GM19238 (cell line): ENCODE measurements at regions not wholly inside any gene's neighbourhood (a gene's known extent, or its start where the extent isn't known, plus 50 kb on each side); places are given as distances from the start of the nearest gene placed in this dataset.

Source experiments
- DNase-seq: peaks from one replicate; pipeline ENCODE4 v3.0.0; 2011; ENCODE audit warnings: low spot score; ENCODE audit not compliant: insufficient read length

DNA sequence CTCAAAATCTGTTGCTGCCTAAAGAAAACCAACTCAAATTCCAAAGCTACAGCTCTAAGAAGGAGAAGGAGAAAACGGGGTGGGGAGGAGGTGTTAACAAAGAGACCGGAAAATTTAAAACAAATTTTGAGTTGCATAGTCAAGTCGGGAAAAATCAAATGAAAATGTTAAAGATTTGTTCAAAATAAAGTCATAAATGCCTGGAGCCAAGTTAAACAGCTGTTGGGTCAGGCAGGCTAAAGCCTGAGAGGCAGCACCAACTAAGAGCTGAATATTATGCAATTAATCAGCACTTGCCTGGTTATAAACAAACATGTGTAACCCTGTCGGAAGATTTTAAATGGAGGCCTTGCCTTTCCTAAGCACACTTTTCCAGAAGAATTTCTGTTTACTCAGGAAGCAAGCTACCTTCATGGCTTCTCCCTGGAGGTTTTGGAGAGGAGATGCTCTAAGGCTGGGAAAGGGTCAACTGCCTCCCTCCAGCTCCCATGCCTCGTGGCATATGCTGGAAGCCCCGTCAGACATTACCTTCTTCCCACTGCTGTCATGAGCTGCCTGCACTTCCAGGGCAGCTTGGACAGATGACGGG is 270.5 kb downstream of the DMRT2 start:
- DNase-seq = no peak

DNA sequence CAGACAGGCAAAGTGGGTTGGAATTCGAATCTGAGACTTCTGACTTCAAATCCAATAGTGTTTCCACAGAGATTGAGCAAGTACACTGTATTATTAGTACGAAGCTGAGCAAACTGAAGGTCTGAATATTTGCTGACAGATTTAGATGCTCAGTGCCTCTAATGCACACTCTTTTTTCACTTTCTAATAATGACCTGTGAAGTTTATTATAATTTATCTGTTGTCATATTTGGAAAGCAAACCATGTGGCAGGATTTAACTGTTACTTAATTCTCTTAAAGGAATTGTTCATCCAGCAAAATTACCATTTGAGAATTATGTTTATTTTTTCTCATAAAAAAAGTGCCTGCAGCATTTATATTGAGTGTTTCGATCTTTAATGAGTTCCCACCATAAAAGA is 277.3 kb downstream of the DMRT2 start:
- no peak for DNase-seq

DNA sequence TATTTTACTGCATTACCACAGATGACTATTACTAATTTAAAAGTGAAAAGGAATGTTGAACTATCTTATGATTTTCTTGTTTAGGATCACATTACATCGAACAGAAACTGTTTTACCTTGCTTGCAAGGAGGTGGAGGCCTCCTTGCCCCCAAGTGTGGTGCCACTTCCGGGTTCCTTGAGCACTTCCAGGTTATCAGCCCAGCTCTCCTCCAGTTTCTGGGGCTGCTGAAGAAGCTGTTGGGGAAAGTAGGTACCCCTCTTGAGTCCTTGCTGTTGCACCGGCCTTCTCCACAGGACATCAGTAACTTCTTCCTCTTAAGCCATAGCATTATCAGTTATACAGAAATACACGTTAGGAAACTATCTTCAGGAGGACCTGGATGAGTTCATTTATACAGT is 278.2 kb downstream of the DMRT2 start:
- no peak for DNase-seq

DNA sequence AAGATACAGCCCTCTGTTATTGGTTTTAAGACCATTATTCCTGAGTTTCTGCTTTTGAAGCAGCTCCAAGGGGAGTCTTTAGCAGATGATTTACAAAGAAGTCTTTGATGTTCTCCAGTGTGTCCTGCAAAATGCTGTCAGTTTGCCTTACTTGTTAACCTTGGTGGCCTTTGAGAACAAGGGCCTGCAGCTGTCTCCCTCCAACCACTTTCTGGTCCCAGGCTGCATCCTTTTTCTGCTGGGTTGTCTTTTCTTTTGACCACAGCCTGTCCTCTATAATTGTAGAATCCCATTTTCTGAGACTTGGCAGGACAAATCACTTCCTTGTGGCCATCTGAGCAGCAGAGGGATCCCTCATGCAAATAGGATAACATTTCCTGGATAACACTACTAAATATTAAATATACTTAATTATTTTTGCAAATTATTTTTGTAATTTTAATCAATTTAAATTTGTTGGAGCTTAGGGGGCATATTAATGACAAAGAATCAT is 281.4 kb downstream of the DMRT2 start:
- DNase-seq = no peak

DNA sequence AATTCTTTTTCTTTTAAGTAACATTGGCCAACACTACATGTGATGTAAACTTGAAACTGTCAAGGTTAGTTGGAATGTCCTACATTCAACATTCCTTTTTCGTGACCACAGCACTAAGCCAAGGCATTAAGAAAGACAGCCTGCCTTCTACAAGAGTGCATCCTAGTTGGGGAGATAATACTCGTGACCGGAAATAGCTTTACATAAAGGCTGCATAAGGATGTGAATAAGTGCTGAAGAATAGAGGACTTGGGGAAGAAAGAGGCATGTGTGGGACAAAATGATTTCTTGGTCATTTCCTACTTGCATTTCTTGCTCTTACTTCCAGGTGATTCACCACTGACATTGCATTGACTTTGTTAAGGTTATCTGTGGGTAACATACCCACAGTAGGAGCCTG is 282.0 kb downstream of the DMRT2 start:
- DNase-seq = no peak

DNA sequence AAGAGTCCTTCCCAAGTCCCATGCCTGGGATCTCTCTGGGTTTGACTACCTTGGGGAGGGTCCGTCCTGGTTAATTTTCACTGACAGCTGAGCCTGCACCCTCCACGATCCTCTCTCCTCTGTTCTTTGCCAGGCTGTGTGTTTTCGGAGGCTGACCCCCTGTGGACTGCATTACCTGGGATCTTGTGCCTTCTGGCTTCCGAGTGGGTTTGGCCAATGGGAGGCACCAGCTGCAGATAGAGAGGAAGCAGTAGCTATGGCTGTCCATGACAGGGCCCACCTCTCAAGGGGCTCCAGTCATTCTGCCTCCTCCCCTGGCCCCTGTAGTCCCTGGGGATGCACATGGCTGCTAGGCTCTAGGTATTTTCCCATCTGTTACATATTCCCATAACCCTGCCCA is 285.0 kb downstream of the DMRT2 start:
- no peak for DNase-seq

DNA sequence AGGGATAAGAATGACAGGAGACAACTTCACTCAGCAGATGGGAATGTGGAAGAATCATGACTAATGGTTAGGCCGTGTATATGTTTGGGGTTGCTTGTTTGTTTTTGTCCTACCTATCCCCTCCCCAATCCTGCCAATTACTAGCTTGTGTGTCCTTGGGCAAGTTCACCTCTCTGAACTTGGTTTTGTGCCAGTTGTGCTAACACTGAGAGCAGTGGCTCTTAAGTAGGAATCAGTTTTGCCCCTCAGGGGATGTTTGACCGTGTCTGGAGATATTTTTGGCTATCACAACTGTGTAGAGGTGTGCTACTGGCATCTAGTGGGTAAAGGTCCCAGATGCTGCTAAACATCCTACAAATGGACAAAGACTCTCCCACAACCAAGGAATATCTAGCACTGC is 287.0 kb downstream of the DMRT2 start:
- DNase-seq = no peak

DNA sequence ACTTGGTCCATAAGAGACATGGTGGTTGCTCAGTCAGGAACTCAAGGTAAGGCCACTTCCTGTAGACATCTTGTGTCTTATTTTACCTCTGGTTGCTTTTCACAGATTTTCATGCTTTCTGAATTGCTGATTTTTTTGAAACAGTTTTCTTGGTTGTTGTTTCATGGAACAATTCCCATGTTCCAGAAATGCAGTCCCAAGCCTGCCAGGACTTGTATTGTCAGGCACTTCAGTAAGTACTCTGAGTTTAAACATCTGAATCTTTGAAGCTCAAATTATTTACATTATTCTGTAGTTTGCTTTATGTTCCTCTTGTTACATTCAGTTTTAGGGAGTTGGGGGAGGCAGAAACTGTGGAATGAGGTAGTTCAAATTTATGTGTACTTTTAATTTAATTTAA is 290.2 kb downstream of the DMRT2 start:
- DNase-seq = no peak

DNA sequence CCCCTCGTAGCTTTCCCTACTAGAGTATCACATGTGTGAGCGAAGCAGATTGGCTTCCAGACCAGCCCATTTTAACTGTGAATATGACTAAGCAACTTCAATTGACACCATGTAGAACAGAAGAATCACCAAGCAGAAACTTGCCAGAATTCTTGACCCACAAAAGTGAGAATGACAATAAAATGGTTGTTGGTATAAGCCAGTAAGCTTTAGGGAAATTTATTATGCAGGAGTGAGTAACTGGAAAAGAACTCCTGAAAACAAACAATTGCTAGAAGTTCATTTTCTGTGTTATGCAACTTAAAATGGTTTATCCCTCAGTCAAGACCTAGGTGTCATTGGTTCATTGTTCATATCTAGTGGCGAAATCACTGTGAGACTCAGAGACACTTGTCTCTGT is 303.1 kb downstream of the DMRT2 start:
- no peak for DNase-seq

DNA sequence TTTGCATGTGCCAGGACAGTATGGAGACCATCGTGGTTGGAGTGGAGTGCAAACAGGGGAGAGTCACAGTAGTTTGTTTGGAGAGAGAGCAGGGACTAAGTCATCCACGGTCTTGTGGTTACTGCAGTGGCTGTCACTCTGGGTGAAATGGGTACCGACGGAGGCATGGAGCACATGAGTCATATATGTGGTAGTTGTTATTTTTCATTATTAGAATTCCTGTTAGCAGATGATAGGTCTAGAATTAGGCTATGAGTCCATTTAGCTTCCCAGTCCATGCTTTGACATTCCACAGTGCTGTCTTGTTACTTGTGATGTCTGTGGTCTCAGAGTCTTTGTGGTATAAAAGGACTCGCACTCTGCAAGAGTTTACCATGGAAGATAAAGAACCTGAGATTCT is 303.9 kb downstream of the DMRT2 start:
- DNase-seq = no peak

DNA sequence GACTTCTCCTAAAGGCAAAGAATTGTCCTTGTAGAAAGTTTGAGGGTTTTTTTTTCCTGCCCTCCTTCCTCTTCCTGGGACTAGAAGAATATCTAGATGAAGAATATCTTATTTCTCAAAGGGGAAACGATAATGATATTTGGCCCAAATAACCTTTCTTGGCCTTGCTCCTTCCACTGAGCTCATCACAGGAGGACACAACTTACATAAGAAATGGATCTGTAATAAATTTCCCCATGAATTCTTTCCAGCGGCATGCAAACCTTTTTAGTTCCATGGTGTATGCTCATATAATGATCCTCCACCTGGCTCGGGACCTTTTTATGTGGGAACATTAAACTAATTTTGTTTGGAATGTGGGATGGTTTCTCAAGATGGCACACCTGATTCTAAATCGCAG is 304.4 kb downstream of the DMRT2 start:
- DNase-seq = no peak

DNA sequence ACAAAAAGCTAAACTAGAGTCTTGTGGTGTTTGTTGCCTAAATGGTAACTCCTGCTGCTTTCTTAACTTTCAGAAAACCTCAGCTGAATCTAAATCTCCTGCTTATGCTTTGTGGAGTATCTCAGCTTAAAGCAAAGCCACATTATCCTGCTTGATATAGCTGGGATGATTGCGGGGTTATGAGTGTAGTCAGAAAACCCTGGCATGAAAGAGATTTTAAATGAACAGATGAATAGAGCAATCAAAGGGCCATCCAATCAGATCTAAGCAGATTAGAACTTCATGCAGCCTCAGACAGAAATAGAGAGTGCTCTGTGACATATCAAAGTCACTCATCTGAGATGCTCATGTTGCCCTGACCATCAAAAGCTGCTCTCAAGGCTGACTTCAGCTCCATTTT is 305.5 kb downstream of the DMRT2 start:
- DNase-seq = no peak

DNA sequence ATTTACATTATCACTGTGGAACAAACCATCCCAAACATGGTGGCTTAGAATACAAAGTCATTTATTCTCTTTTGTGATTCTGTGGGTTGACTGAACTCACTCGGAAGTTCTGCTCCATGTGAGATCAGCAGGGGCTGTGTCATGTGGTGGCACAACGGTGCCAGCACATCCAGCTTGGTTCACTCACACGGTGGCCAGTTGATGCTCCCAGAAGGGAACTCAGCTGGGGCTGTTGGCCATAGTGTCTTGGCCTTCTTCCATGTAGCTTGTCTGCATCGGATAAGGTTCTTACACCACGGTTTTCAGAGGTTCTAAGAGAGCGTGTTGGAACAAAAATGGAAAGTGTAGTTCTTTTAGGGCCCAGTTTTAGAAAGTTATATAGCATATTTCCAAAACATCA is 312.7 kb downstream of the DMRT2 start:
- no peak for DNase-seq

DNA sequence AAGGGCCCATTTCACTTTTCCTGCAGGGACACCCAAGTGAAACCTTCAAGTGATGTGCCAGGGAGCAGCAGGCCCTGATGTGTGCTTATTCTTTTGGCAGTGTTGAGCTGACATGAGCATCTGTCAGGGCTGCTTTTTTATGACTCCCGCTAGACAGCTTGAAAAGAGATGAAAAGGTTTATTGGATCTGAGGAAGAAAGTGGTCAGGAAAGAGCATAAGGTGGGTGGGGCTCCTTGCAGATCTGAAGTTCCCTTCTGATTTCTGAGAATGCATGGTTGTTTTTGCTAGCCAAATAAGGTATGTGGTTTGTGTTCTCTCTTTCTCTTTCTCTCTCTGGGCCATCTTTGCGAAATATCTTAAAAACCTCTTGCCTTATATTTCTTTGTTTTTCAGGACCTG is 316.1 kb downstream of the DMRT2 start:
- no peak for DNase-seq

DNA sequence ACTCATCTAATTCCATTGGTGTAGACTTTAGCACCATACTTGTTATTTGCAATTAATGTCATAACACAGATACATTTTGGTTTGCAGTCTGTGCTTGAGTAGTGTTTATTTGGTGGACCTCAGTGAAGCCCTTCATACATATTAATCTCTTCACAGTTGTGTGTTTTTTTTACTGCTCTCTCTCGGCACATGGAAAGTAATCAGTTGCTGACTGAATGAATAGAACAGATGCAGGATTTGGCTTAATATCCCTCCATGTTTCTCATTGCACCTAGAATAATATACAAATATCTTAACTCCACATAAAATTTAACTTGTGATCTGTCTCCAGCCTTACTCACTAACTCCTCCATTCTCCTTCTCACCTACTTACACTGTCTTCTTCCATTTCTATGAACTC is 319.1 kb downstream of the DMRT2 start:
- no peak for DNase-seq

DNA sequence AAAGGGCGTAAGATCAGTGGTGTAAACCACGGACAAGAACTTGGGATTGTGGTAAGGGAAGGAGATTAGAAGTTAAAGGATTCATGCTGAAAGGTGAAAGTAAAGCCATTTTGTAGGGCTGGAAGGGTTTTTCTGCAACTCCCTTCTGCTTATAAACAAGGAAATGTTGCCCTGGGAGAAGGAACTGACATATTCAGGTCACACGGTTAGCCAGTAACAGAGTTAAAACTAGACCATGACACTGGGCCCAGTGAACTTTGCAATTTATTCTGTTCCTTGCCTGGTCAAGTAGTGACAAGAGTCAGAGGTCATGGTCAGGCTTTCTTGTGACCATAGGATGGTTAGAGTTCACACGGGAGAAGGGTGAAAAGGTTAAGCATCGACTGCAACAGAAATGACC is 323.3 kb downstream of the DMRT2 start:
- no peak for DNase-seq

DNA sequence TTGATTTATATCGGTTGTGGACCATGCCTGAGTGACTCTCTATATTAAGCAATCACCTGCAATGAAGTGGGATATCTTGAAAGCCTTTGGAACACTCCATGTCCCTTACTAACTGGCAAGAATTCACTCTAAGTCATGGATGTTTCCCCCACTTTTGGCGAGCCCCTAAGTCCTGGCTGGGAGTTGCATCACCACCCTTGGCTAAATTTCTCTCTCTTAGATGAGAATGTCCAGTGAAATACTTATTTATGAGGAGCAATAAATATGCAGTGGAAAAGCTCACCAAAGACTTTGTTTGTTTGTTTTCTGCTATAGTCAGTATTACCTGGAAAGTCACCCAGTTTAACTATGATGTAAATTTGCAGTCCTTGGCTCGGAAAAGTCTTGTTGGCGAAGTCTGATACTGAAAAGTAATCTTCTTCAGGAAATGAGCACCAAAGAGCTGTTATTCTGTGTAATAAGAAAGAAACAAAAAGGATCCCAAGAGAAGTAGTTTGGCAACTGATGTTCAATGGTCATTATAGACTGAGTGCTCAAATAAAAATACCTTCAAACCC is 333.8 kb downstream of the DMRT2 start:
- DNase-seq = no peak

DNA sequence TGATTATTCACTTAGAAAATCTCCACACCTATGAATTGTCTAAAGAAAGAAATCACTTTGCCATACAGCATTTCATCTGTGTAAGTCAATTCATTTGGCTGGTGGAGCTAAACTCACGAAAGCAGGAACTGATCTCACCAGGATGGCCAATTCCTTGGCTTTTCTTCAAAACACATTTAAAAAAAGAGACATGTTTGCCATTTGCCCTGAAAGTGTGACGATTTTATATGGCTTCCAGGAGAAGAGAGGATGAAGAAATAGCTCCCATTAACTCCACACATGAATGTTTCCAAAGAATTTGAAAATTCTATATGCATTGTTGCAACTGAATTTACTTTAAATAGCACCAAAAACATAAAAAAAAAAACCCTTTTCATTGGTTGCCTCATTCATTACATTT is 334.7 kb downstream of the DMRT2 start:
- DNase-seq = no peak

DNA sequence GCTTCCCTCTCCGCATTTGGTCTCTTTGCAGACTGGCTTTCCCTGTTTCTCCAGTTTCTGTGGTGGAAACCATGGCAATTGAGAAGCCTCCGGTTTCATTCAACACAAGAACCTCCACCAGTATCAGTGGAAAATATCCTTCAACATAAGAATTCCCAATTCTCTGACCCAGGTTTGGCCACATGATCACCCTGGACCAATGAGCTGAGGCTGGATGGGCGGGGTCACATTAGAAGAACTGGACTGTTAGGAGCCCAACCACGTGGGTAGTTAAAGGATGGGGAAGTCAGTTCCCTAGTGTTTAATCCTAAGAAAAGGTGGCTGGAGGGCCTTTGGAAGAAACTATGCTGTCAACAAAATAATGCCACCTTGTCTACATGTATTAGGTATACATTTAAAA is 336.3 kb downstream of the DMRT2 start:
- DNase-seq = no peak

DNA sequence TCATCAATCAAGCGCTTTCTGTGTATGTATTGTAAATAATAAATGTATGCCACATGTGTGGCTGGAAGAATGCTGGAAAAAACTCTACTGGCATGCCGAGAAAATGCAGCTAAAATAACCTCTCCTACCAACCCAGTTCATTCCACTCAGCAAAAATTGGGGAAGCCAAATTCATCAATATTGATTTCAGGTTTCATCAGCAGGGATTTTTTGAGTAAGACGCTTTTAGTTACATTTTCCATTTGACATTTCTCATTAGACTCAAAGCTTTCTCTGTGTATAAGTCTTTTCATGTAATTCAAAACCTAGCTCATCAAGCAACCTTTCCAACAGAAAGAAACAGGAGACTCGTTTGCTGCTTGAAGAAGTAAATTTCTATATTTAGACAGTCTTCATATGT is 338.1 kb downstream of the DMRT2 start:
- no peak for DNase-seq

DNA sequence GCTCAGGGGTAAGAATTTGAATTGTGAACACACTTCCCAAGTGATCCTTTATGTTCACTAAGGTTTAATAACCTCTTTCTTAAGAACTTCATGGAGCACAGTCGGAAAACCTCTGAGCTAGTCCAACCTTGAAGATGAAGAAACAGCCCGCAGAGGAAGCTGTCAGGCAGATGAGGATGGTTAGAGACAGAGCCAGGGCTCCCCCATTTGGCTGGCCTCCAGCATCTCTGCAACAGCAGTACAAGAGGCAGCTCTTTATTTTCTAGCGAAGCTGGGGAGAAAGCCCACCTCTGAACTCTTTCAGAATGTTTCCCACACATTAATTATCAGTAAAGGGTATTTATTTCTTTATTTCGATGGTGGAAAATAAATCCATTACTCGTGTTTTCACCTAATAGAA is 350.8 kb downstream of the DMRT2 start:
- no peak for DNase-seq

DNA sequence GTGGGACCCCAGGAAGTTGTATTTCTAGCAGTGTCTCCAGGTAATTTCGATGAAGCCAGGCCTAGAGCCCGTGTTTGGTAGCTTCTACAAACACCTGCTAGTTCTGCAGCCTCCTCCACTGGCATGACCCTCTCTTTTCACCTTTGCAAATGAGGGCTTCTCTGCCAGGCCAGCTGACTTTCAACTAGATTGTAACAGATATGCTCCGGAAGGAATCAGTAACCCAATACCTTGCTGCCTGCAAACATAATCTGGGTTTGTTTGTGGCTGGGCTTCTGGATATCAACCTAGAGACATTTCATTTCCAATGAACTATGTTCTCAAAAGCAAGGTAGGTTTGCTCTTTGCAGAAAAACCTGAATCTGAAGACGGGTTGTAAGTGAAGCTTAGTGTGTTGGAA is 354.8 kb downstream of the DMRT2 start:
- DNase-seq = no peak

DNA sequence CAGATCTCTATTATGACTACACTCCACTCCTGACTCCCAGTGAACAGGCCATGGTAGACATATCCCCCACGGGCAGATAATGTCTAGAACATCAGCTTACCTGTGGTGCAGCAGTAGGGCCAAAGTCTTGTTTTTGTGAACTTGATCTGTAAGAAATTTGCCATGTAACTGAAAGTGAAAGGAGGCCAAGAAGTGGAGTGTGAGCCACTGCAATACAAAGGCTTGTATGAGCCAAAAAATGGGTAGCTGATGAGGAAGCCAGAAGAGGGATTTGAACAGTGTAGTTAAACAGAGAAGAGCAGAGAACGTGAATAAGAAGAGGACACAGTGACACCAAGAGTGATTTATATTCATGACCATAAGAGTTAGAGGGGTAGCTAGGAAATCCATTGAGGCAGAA is 361.7 kb downstream of the DMRT2 start:
- no peak for DNase-seq

DNA sequence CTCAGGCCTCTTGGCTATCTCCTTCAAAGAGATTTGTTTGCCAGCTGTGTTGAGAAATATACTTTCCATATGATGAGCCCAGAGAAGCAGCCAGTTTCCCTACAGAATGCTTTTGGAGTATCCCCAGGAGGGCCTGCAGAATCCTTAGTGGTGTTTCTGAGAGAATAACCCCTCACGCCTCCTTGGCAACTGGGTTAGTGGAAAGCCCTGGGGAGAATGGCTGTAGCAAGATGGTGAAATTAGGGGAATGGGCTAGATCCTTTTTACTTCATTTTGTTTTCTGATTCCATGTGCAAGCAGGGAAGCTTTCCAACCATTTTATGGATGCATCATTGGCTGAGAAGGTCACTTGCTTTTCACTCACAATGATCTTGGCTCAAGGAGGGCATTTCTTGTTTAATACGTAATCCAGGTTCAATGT is 364.6 kb downstream of the DMRT2 start:
- no peak for DNase-seq
